Activated naive CD4-positive, alpha-beta T cell treated with anti-CD3 and anti-CD28 coated beads, Interleukin-2, amount 50 U/mL, for 16 hours (primary cell): ENCODE measurements at regions not wholly inside any gene's neighbourhood (a gene's known extent, or its start where the extent isn't known, plus 50 kb on each side); places are given as distances from the start of the nearest gene placed in this dataset.
"Not testable (repeated sequence)": the region's sequence is repeated elsewhere in the genome, so short reads cannot be mapped to it uniquely, and the experiment has no call there.

Experiments used
- DNase-seq: peaks from one replicate; pipeline ENCODE4 v3.0.0-alpha.2; 2020

DNA sequence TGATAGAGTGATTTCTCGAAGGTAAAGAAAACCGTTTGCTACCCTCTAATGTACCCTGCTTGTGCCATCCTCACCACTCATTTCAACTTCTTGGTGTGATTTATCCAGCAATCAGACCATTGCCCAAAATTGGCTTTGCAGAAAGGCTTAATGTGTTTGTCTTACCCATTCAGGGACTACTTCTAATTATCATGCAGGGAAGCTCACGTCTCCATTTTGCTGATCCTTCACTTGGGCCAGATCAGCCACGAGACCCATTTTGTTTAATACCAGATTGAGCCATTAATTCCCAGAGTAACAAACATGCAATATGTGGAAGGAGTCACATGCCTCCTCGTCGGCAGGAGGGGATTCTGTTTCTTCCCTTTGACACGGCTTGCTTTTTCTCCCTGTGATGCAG lies 51.1 kb upstream of the CRY1 start:
- no peak for DNase-seq

DNA sequence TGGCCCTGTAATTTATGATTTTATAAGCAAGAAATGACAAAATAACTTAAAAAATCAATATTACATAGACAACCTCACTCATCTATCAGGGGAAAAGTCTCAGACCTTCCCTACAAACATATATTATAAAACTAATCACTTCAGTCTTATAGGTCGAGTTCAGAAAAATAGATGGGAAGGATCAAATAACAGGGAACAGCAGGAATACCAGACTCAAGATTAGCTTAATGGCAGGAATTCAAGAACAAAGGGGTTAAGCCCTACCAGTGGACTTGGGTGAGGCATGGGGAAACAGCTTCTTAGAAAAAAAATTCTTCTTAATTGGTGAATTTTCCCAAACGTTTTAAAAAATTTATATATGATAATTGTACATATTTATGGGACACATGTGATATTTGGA lies 51.6 kb upstream of the CRY1 start:
- DNase-seq: no peak

DNA sequence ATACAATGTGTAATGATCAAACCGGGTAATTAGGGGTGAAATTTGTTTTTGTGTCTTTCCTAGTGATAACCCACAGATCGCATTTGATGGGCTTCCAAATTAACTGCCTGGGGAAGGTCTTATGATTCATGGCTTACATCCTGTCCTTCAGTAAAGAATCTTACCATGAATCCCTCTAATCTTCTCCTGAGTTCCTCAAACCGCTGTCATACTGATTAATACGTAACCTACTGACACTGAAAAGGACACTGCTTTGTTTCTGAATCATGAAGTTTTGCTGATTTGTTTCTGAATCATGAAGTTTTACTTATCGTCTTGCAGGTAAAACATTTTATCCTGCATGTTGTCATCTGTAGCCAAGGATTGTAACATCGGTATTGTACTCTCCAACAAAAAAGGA lies 52.0 kb upstream of the CRY1 start:
- DNase-seq: no peak

DNA sequence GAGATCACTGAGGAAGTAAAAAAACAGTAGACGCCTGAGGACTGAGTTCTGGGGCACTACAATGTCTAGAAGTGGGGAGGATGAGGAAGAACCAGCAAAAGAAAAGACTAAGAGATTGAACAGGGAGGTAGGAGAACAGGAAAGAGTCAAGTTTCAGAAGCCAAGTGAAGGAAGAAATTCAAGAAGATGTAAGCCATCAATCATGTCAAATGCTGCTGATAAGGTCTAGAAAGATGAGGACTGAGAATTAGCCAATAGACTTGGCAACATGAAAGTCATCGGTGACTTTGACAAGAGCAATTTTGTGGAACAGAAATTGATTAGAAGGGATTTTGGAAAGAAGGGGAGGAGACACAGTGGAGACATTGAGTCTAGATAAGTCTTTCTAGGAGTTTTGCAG lies 54.8 kb upstream of the CRY1 start:
- no peak for DNase-seq

DNA sequence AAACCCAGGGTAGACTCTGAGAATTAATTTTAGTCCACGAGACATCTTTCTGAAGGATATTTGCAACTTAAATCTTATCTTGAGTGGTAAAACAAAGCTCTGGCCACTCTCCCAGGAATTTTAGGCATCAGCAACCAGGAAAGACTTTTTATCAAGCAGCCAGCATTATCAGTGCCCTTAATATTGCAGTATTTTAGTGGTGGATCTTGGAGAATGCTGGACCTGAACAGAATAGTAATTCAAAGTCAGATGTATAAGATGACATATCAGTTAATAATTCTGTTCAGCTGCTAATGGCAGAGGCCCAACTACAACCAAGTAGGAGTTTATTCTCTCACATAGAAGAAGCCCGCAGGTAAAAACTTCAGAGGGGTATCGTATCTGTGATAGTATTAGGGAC lies 59.0 kb upstream of the CRY1 start:
- no peak for DNase-seq

GRCh38 chr12:107159384-107159900 lies 66.1 kb upstream of the CRY1 start:
- no peak for DNase-seq

GRCh38 chr12:107163413-107163812 lies 70.1 kb upstream of the CRY1 start:
- DNase-seq: no peak

GRCh38 chr12:107164392-107164791 lies 71.0 kb upstream of the CRY1 start:
- DNase-seq: no peak

GRCh38 chr12:107165581-107165980 lies 72.2 kb upstream of the CRY1 start:
- no peak for DNase-seq

GRCh38 chr12:107167756-107168155 lies 74.4 kb upstream of the CRY1 start:
- no peak for DNase-seq

- DNase-seq: no peak
Observed at GRCh38 chr12:107169200-107169599, 75.9 kb upstream of the CRY1 start.

DNA sequence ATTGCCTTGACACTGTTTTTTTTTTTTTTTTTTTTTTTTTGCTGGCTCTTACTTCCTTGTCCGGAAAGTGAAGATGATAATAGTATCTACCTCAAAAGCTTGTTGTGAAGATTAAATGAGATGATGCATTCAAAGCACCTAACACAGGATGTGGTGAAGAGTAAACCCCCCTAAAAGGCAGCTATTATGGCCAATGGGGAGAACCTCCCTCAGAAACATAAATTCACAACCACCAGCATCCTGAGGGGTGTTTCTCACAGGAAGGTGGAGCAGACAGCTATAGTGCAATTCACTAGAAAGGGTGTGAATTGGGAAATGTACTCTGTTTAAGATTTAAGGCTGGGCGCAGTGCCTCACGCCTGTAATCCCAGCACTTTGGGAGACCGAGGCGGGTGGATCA lies 85.4 kb upstream of the CRY1 start:
- no peak for DNase-seq

DNA sequence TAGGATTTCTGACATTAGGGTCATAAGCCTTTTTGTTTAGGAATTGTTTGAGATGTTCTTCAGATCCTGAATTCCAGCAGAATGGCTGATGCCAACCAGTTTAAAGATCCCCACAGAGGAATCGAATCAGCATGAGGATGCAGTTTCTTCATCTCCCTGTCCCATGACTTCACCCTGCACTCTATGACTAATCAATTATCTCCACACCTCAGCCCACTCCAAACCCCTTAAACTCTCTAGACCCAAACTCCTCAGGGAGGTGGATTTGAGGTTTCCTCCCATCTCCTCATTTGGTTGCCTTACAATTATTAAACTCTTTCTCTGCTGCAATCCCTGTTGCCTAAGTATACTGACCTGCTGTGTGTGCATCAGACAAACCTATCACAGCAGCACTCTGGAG lies 86.5 kb upstream of the CRY1 start:
- DNase-seq: no peak

DNA sequence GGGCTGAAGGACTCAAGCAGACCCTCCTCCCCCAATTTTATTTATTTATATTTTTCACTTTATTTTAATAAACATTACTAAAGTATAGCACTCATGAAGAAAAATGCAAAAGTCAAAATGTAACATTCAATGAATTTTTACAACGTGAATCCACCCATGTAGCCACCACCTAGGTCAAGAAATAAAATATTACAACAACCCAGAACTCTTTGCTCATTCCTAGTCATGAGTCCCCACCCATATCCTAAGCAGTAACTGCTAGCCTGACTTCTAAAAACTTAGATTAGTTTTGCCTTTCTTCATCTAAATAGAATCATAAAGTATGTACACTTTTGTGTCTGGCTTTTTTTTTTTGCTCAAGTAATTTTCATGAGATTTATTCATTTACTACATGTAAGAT lies 86.9 kb upstream of the CRY1 start:
- DNase-seq: no peak

DNA sequence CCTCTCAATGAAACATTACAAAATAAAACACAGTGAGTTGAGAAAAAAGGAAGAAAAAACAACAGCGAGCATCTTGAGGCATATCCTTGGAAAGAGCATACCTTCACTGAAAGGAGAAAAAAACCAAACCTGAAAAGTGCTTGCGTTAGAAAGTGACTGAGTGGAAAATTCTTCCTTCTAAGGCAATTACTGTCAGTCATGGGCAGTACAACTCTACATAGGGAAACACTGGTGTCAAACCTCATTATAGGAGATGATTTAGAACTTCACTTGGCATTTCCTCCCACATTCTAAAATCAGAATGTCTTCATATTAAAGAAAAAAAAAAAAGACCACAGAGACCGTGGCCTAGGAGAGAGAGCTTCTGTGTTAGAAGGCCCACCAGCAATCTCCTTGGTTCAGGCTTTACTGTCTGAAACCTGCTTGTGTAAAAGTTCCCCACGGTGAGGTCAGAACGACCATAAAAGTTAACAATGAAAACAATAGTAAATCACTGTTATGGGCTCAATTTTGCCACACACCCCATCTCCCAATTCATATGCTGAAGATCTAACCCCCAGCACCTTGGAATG lies 91.1 kb upstream of the CRY1 start:
- DNase-seq: no peak

DNA sequence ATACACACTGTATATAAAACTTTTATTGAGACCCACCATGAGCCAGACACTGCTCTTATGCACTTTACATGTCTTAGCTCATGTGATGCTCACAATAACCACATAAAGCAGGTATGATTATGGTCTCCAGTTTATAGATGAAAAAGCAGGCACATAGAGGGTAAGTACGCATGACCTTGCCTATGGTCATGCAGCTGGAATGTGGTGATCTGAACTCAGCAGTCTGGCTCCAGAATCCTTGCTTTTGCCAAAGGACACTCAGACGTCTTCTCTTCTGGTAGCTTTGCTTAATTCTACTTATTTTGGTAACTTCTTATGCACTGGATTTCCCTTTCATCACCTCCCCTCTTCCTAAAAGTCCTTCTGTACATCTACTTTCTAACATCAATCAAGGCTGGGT lies 103.3 kb upstream of the CRY1 start:
- DNase-seq: no peak

DNA sequence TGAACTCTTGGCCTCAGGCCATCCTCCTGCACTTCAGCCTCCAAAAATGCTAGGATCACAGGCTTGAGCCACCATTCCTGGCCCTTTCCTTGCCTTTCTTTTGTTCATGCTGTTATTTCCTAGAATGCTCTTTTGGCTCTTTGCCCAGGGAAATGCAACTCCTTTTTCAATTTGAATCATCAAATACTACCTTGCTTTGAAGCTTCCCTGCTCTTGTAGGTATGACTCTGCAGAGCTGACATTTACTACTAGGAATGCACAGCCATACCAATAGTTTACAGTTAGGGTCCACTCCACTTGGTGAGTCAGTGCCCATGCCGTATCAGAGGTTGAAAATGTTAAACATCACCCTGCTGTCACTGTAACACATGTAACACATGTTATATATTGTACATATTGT lies 107.0 kb upstream of the CRY1 start:
- no peak for DNase-seq

- no peak for DNase-seq
Observed at GRCh38 chr12:107207931-107208525, 114.7 kb upstream of the CRY1 start.

DNA sequence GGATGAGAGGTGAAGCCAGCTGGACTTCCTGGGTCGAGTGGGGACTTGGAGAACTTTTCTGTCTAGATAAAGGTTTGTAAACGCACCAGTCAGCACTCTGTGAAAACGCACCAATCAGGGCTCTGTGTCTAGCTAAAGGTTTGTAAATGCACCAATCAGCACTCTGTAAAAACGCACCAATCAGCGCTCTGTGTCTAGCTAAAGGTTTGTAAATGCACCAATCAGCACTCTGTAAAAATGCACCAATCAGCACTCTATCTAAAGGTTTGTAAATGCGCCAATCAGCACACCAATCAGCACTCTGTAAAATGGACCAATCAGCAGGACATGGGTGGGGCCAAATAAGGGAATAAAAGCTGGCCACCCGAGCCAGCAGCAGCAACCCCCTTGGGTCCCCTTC lies 116.4 kb upstream of the CRY1 start:
- not testable (repeated sequence) for DNase-seq

- not testable (repeated sequence) for DNase-seq
Observed at GRCh38 chr12:107214373-107214773, 121.0 kb upstream of the CRY1 start.

- not testable (repeated sequence) for DNase-seq
Observed at GRCh38 chr12:107216411-107216810, 123.1 kb upstream of the CRY1 start.

DNA sequence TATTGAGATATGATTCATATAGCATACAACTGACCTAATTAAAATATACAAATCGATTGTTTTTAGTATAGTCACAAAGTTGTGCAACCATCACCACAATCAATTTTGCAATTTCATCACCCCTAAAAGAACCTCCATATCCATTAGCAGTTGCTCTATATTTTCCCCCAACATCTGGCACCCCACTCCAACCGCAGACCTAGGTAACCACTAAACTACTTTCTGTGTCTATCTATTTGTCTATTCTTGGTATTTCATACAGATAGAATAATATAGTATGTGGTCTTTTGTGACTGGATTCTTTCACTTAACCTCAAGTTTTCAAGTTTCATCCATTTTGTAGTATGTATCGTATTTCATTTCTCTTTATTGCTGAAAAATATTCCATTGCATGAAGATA lies 126.0 kb upstream of the CRY1 start:
- DNase-seq: no peak

DNA sequence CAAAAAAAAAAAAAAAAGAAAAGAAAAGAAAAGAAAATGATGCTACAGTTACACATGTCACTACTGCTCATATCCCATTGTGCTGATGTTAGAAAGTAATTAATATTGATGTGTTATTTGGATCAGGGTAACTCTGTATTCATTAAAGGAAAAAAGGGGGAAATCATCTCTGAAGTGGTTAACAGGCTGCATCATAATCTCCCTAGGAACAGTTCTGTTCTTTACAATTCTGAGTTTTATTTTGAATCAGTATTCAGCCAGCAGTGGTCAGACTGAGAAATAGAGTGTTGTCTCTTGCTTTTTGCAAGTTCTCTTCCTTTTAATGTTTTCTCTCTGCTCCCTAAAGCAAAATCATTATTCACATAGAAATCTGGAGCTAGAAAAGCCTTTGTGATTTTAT lies 128.6 kb upstream of the CRY1 start:
- no peak for DNase-seq

- DNase-seq: no peak
Observed at GRCh38 chr12:107223821-107224220, 130.5 kb upstream of the CRY1 start.

DNA sequence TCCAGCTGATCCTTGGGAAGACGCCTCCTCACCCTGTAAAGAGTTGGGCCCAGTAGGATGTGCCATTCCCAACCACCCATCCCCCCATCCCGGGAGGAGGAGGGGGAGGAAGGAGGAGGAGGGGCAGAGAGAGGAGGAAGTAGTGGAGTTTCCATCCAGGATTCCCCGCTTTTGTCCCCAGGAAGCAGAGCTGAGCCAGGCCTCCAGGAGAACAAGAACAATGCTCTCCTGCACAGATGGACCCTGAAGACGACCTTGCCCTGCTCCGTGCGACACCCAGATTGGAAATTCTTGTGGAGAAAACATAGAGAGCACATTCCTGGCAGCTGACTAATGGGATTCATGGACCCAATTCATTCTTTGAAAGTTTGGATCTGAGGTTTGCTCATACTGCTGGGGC lies 132.3 kb upstream of the CRY1 start:
- DNase-seq: no peak
